ENCODE measurements at regions not wholly inside any gene's neighbourhood (a gene's known extent, or its start where the extent isn't known, plus 50 kb on each side); places are given as distances from the start of the nearest gene placed in this dataset.

GRCh38 chr6:16872543-16873235 lies 111.4 kb upstream of the ATXN1 start:
- no peak for TF ChIP-seq CTCF (IDR thresholded peaks at IDR 0.05)
- no peak for TF ChIP-seq POLR2A (IDR thresholded peaks at IDR 0.05; ENCODE audit: low read depth)
- TF ChIP-seq POLR2AphosphoS5 (IDR thresholded peaks at IDR 0.05), result no peak

All from esophagus muscularis mucosa (tissue), 3 donors.